Neural cell (in vitro differentiated cells): ENCODE measurements at regions not wholly inside any gene's neighbourhood (a gene's known extent, or its start where the extent isn't known, plus 50 kb on each side); places are given as distances from the start of the nearest gene placed in this dataset.

Experiments used
- H2AFZ ChIP-seq: fragments of 200-600, 300-800 bp; sonication (generic), shearing (Covaris generic); 2 replicates; pipeline ENCODE4 v1.6.0; 2014; ENCODE audit warnings: low read depth, mild to moderate bottlenecking, antibody characterized with exemption, low read length, moderate library complexity
- H3F3A ChIP-seq: fragments of 200-600 bp; shearing (Covaris generic); 2 replicates; pipeline ENCODE4 v1.6.1; 2016; ENCODE audit warnings: mild to moderate bottlenecking, moderate library complexity, mixed read lengths, antibody characterized with exemption, low read length; ENCODE audit not compliant: insufficient read depth, poor library complexity, severe bottlenecking
- H3K27ac ChIP-seq: fragments of 200-600, 300-800 bp; sonication (generic), shearing (Covaris generic); 2 replicates; pipeline ENCODE4 v1.5.1; 2014; ENCODE audit warnings: mild to moderate bottlenecking, low read length, moderate library complexity
- H3K27me3 ChIP-seq: fragments of 300-800, 200-600 bp; sonication (generic), shearing (Covaris generic); 2 replicates; pipeline ENCODE4 v1.6.0; 2014; ENCODE audit warnings: mild to moderate bottlenecking, low read depth, low read length, moderate library complexity; ENCODE audit not compliant: insufficient read depth
- H3K36me3 ChIP-seq: fragments of 300-800, 200-600 bp; sonication (generic), shearing (Covaris generic); 2 replicates; pipeline ENCODE4 v1.5.1; 2014; ENCODE audit warnings: mild to moderate bottlenecking, antibody characterized with exemption, low read length, moderate library complexity; ENCODE audit not compliant: insufficient read depth
- H3K4me2 ChIP-seq: fragments of 300-800, 200-600 bp; sonication (generic), shearing (Covaris generic); 2 replicates; pipeline ENCODE4 v1.6.0; 2014; ENCODE audit warnings: mild to moderate bottlenecking, low read length
- H3K4me3 ChIP-seq: fragments of 300-800, 200-600 bp; sonication (generic), shearing (Covaris generic); 2 replicates; pipeline ENCODE4 v1.5.1; 2014; ENCODE audit warnings: mild to moderate bottlenecking, low read length, moderate library complexity
- H3K79me2 ChIP-seq: fragments of 200-600 bp; shearing (Covaris generic); replicated peaks from 2 replicates; pipeline ENCODE4 v1.6.0; 2014; ENCODE audit warnings: mild to moderate bottlenecking, low read length, moderate library complexity; ENCODE audit not compliant: insufficient read depth
- H3K9ac ChIP-seq: fragments of 300-800, 200-600 bp; sonication (generic), shearing (Covaris generic); 2 replicates; pipeline ENCODE4 v1.6.1; 2016; ENCODE audit warnings: mild to moderate bottlenecking, low read length, mixed read lengths
- H3K9me2 ChIP-seq: fragments of 200-600 bp; shearing (Covaris generic); 2 replicates; pipeline ENCODE4 v1.6.1; 2016; ENCODE audit warnings: mild to moderate bottlenecking, low read length, mixed read lengths; ENCODE audit not compliant: insufficient read depth
- H3K9me3 ChIP-seq: fragments of 200-600, 300-800 bp; sonication (generic), shearing (Covaris generic); 2 replicates; pipeline ENCODE4 v1.6.1; 2016; ENCODE audit warnings: mild to moderate bottlenecking, mixed run types, low read length, moderate library complexity, mixed read lengths
- H4K20me1 ChIP-seq: fragments of 200-600 bp; shearing (Covaris generic); 2 replicates; pipeline ENCODE4 v1.6.1; 2016; ENCODE audit warnings: mild to moderate bottlenecking, mixed run types; ENCODE audit not compliant: insufficient read depth
- CTCF ChIP-seq: fragments of 450-650 bp; IDR thresholded peaks from 2 replicates; pipeline ENCODE4 v1.5.1; 2014; ENCODE audit warnings: antibody characterized with exemption, mild to moderate bottlenecking, moderate library complexity; ENCODE audit not compliant: poor library complexity, severe bottlenecking
- EP300 ChIP-seq: fragments of 450-650 bp; conservative IDR thresholded peaks from 2 replicates; pipeline ENCODE4 v1.6.1; 2014; ENCODE audit warnings: antibody characterized with exemption, mild to moderate bottlenecking, moderate library complexity; ENCODE audit not compliant: poor library complexity, severe bottlenecking
- EZH2 ChIP-seq: fragments of 200-600, 300-800 bp; shearing (Covaris generic), sonication (generic); IDR thresholded peaks from 2 replicates; pipeline ENCODE4 v1.6.1; 2014; ENCODE audit warnings: antibody characterized with exemption, low read length, borderline replicate concordance, mild to moderate bottlenecking; ENCODE audit not compliant: insufficient read depth, poor library complexity, severe bottlenecking
- MXI1 ChIP-seq: fragments of 450-650 bp; conservative IDR thresholded peaks from 2 replicates; pipeline ENCODE4 v1.6.1; 2014; ENCODE audit warnings: antibody characterized with exemption, mild to moderate bottlenecking; ENCODE audit not compliant: poor library complexity, severe bottlenecking
- POLR2AphosphoS5 ChIP-seq: IDR thresholded peaks from 2 replicates; pipeline ENCODE4 v1.6.1; 2012
- RAD21 ChIP-seq: fragments of 450-650 bp; conservative IDR thresholded peaks from 2 replicates; pipeline ENCODE4 v1.6.1; 2014; ENCODE audit warnings: antibody characterized with exemption, mild to moderate bottlenecking, moderate library complexity
- REST ChIP-seq: IDR thresholded peaks from 2 replicates; pipeline ENCODE4 v1.6.1; 2012; ENCODE audit warnings: borderline replicate concordance
- SMC3 ChIP-seq: fragments of 450-650 bp; conservative IDR thresholded peaks from 2 replicates; pipeline ENCODE4 v1.6.1; 2014; ENCODE audit warnings: antibody characterized with exemption, mild to moderate bottlenecking, moderate library complexity; ENCODE audit not compliant: poor library complexity
- TAF1 ChIP-seq: IDR thresholded peaks from 2 replicates; pipeline ENCODE4 v1.6.1; 2012; ENCODE audit warnings: low read depth

GRCh38 chr5:124888050-124888506 lies 141.6 kb upstream of the ZNF608 start:
- no peak overlapping the region for H2AFZ ChIP-seq

More at GRCh38 chr5:124888050-124888506, 141.6 kb upstream of the ZNF608 start:
- no peaks in the 10 kb centered on the region for H3K9me2 ChIP-seq
- TF ChIP-seq CTCF (no peak), REST (no peak), RAD21 (no peak), TAF1 (no peak), EZH2 (no peak), EP300 (no peak), POLR2AphosphoS5 (no peak), MXI1 (no peak), SMC3 (no peak)
- no peaks in the 10 kb centered on the region for H3K27me3 ChIP-seq
- no peak overlapping the region for H3K4me3 ChIP-seq
- no peaks in the 10 kb centered on the region for H3F3A ChIP-seq
- no peaks in the 10 kb centered on the region for H3K79me2 ChIP-seq
- no peak overlapping the region for H3K9ac ChIP-seq
- H4K20me1 ChIP-seq, result no peaks in the 10 kb centered on the region
- no peaks in the 10 kb centered on the region for H3K36me3 ChIP-seq
- no peak overlapping the region for H3K27ac ChIP-seq
- no peak overlapping the region for H3K4me2 ChIP-seq
- no peaks in the 10 kb centered on the region for H3K9me3 ChIP-seq
